ENCODE measurements at regions not wholly inside any gene's neighbourhood (a gene's known extent, or its start where the extent isn't known, plus 50 kb on each side); places are given as distances from the start of the nearest gene placed in this dataset.

- no peak for TF ChIP-seq ZC3H10 (CRISPR knock-in tag; IDR thresholded peaks at IDR 0.05)
- no peak for TF ChIP-seq CREB5 (CRISPR knock-in tag; IDR thresholded peaks at IDR 0.05; ENCODE audit: low read depth)
- no peak for TF ChIP-seq SNAI2 (CRISPR knock-in tag; IDR thresholded peaks at IDR 0.05)
- no peak for TF ChIP-seq ZNF8 (CRISPR knock-in tag; IDR thresholded peaks at IDR 0.05)
- TF ChIP-seq PPARA (CRISPR knock-in tag; IDR thresholded peaks at IDR 0.05; ENCODE audit: borderline replicate concordance) = no peak
These were observed 234.7 kb downstream of the FAM76B start (continued) for GRCh38 chr11:95554911-95555310.

GRCh38 chr11:95549301-95549700, 240.3 kb downstream of the FAM76B start:
- no peak for TF ChIP-seq SNAI2 (CRISPR knock-in tag; IDR thresholded peaks at IDR 0.05)
- TF ChIP-seq PPARA (CRISPR knock-in tag; IDR thresholded peaks at IDR 0.05; ENCODE audit: borderline replicate concordance) = no peak
- TF ChIP-seq ISL1 (CRISPR knock-in tag; IDR thresholded peaks at IDR 0.05) = no peak
- TF ChIP-seq ZC3H10 (CRISPR knock-in tag; IDR thresholded peaks at IDR 0.05) = no peak

GRCh38 chr11:95548416-95548815, 241.2 kb downstream of the FAM76B start:
- no peak for TF ChIP-seq ZC3H10 (CRISPR knock-in tag; IDR thresholded peaks at IDR 0.05)
- no peak for TF ChIP-seq ZNF70 (CRISPR knock-in tag; IDR thresholded peaks at IDR 0.05)
- no peak for TF ChIP-seq ZNF565 (CRISPR knock-in tag; conservative IDR thresholded peaks at IDR 0.05; ENCODE audit: low read depth)
- TF ChIP-seq CREB5 (CRISPR knock-in tag; IDR thresholded peaks at IDR 0.05; ENCODE audit: low read depth) = no peak
- no peak for TF ChIP-seq ZFP30 (CRISPR knock-in tag; IDR thresholded peaks at IDR 0.05)
- TF ChIP-seq ESRRG (CRISPR knock-in tag; IDR thresholded peaks at IDR 0.05) = no peak
- TF ChIP-seq ISL1 (CRISPR knock-in tag; IDR thresholded peaks at IDR 0.05) = no peak
- TF ChIP-seq RARB (CRISPR knock-in tag; IDR thresholded peaks at IDR 0.05) = no peak
- TF ChIP-seq CSRNP3 (CRISPR knock-in tag; IDR thresholded peaks at IDR 0.05) = no peak
- no peak for TF ChIP-seq POU6F1 (CRISPR knock-in tag; IDR thresholded peaks at IDR 0.05; ENCODE audit: borderline replicate concordance, low read depth)
- TF ChIP-seq SNAI2 (CRISPR knock-in tag; IDR thresholded peaks at IDR 0.05) = no peak
- no peak for TF ChIP-seq ARNTL (CRISPR knock-in tag; IDR thresholded peaks at IDR 0.05; ENCODE audit: borderline replicate concordance, low read depth)
- TF ChIP-seq OSR1 (CRISPR knock-in tag; IDR thresholded peaks at IDR 0.05) = no peak

More at GRCh38 chr11:95549301-95549700, 240.3 kb downstream of the FAM76B start:
- ATAC-seq = no peak

GRCh38 chr11:95547976-95548375, 241.6 kb downstream of the FAM76B start:
- no peak for TF ChIP-seq ESRRG (CRISPR knock-in tag; IDR thresholded peaks at IDR 0.05)
- TF ChIP-seq SNAI2 (CRISPR knock-in tag; IDR thresholded peaks at IDR 0.05) = no peak
- TF ChIP-seq ZNF565 (CRISPR knock-in tag; conservative IDR thresholded peaks at IDR 0.05; ENCODE audit: low read depth) = no peak
- TF ChIP-seq GLIS3 (CRISPR knock-in tag; IDR thresholded peaks at IDR 0.05) = no peak
- no peak for TF ChIP-seq TOX (CRISPR knock-in tag; IDR thresholded peaks at IDR 0.05; ENCODE audit: borderline replicate concordance)
- no peak for TF ChIP-seq RARB (CRISPR knock-in tag; IDR thresholded peaks at IDR 0.05)
- TF ChIP-seq CSDC2 (CRISPR knock-in tag; IDR thresholded peaks at IDR 0.05) = no peak
- no peak for TF ChIP-seq TSHZ2 (CRISPR knock-in tag; IDR thresholded peaks at IDR 0.05)
- no peak for TF ChIP-seq ZC3H10 (CRISPR knock-in tag; IDR thresholded peaks at IDR 0.05)
- TF ChIP-seq ZNF70 (CRISPR knock-in tag; IDR thresholded peaks at IDR 0.05) = no peak
- no peak for TF ChIP-seq ZNF8 (CRISPR knock-in tag; IDR thresholded peaks at IDR 0.05)
- TF ChIP-seq ARNTL (CRISPR knock-in tag; IDR thresholded peaks at IDR 0.05; ENCODE audit: borderline replicate concordance, low read depth) = no peak
- no peak for TF ChIP-seq ISL1 (CRISPR knock-in tag; IDR thresholded peaks at IDR 0.05)
- TF ChIP-seq TCF4 (CRISPR knock-in tag; IDR thresholded peaks at IDR 0.05; ENCODE audit: borderline replicate concordance) = no peak
- TF ChIP-seq CREB5 (CRISPR knock-in tag; IDR thresholded peaks at IDR 0.05; ENCODE audit: low read depth) = no peak
- TF ChIP-seq ZFP30 (CRISPR knock-in tag; IDR thresholded peaks at IDR 0.05) = no peak
- ATAC-seq = no peak

More at GRCh38 chr11:95548416-95548815, 241.2 kb downstream of the FAM76B start:
- ATAC-seq = no peak

Measured in SK-N-SH treated with all-trans-retinoic acid at 6 μM for 48 hours (cell line).